Tibial nerve (tissue), 4 donors: ENCODE measurements at regions not wholly inside any gene's neighbourhood (a gene's known extent, or its start where the extent isn't known, plus 50 kb on each side); places are given as distances from the start of the nearest gene placed in this dataset.

Source experiments
- EP300 ChIP-seq, 2 donors: sonication (generic); formaldehyde crosslinking; IDR thresholded peaks; one replicate each; pipeline ENCODE4 v1.6.1; 2017; ENCODE audit warnings: antibody characterized with exemption in 2 of 2, mild to moderate bottlenecking in 1 of 2
- POLR2A ChIP-seq, 2 donors: fragments of 450-650 bp; IDR thresholded peaks; one replicate each; pipeline ENCODE4 v1.6.1; 2017; ENCODE audit warnings: antibody characterized with exemption in 2 of 2, mild to moderate bottlenecking in 2 of 2, moderate library complexity in 2 of 2
- TF ChIP-seq, protein P1 (sequence below), 5 experiments: fragments of 200-600 bp in 3 of 5; fragments of 450-650 bp in 2 of 5; sonication (generic) in 3 of 5; IDR thresholded peaks; one replicate each; pipeline ENCODE4 v1.5.1; 2016 to 2019; ENCODE audit warnings: antibody characterized with exemption in 5 of 5, mild to moderate bottlenecking in 3 of 5, moderate library complexity in 2 of 5

- TF ChIP-seq POLR2A (IDR thresholded peaks at IDR 0.05) (no peak), EP300 (IDR thresholded peaks at IDR 0.05) (no peak)
- TF ChIP-seq, protein P1, sequence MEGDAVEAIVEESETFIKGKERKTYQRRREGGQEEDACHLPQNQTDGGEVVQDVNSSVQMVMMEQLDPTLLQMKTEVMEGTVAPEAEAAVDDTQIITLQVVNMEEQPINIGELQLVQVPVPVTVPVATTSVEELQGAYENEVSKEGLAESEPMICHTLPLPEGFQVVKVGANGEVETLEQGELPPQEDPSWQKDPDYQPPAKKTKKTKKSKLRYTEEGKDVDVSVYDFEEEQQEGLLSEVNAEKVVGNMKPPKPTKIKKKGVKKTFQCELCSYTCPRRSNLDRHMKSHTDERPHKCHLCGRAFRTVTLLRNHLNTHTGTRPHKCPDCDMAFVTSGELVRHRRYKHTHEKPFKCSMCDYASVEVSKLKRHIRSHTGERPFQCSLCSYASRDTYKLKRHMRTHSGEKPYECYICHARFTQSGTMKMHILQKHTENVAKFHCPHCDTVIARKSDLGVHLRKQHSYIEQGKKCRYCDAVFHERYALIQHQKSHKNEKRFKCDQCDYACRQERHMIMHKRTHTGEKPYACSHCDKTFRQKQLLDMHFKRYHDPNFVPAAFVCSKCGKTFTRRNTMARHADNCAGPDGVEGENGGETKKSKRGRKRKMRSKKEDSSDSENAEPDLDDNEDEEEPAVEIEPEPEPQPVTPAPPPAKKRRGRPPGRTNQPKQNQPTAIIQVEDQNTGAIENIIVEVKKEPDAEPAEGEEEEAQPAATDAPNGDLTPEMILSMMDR (IDR thresholded peaks at IDR 0.05): no peak
Measured at GRCh38 chr13:75076476-75076875, 405.5 kb downstream of the TBC1D4 start.
